SK-N-SH (cell line): ENCODE measurements at regions not wholly inside any gene's neighbourhood (a gene's known extent, or its start where the extent isn't known, plus 50 kb on each side); places are given as distances from the start of the nearest gene placed in this dataset.

Experiments used
- CTCF ChIA-PET: fragments of 300-600, 350-600 bp; formaldehyde crosslinking; extraction: SDS; loops from one replicate; lab custom pipeline; 2021; lab: Yijun Ruan, JAX
- POLR2A ChIA-PET: fragments of 350-600 bp; sonication (Branson Sonifier 250); formaldehyde crosslinking; extraction: SDS; loops from one replicate; lab custom pipeline; 2020; ENCODE audit warnings: antibody characterized with exemption, inconsistent platforms; lab: Yijun Ruan, JAX
- DNase-seq: peaks from one replicate; pipeline ENCODE4 v3.0.0; 2012
- H2AFZ ChIP-seq: fragments of 200-600 bp; sonication (generic); 2 replicates; pipeline ENCODE4 v1.8.1; 2016; ENCODE audit warnings: antibody characterized with exemption, mild to moderate bottlenecking, low read depth
- H3F3A ChIP-seq: fragments of 200-600 bp; sonication (generic); replicated peaks from 2 replicates; pipeline ENCODE3; 2016; ENCODE audit warnings: antibody characterized with exemption, mild to moderate bottlenecking; ENCODE audit not compliant: insufficient read depth
- H3K27ac ChIP-seq, 2 experiments: fragments of 200-500 bp in 1 of 2; fragments of 200-600 bp in 1 of 2; sonication (Bioruptor generic) in 1 of 2; sonication (generic), shearing (Covaris generic) in 1 of 2; 2 replicates each; pipeline versions ENCODE4 v1.5.1 to v1.6.1; 2014 to 2016; ENCODE audit warnings: low read depth in 2 of 2, inconsistent platforms in 1 of 2, low read length in 1 of 2, mild to moderate bottlenecking in 1 of 2, mixed read lengths in 1 of 2
- H3K27me3 ChIP-seq: fragments of 200-600 bp; sonication (generic), shearing (Covaris generic); 2 replicates; pipeline ENCODE4 v1.6.1; 2016; ENCODE audit warnings: mixed run types; ENCODE audit not compliant: insufficient read depth
- H3K36me3 ChIP-seq, 2 experiments: fragments of 200-500 bp in 1 of 2; fragments of 200-600 bp in 1 of 2; sonication (Bioruptor generic) in 1 of 2; sonication (generic) in 1 of 2; replicated peaks in 1 of 2; 2 replicates each; pipeline versions ENCODE3 to v1.5.1; 2014 to 2016; ENCODE audit warnings: low read length in 1 of 2, mild to moderate bottlenecking in 1 of 2; ENCODE audit not compliant: insufficient read depth in 2 of 2, control insufficient read depth in 1 of 2
- H3K4me1 ChIP-seq, 2 experiments: fragments of 200-500 bp in 1 of 2; fragments of 200-600 bp in 1 of 2; sonication (Bioruptor generic) in 1 of 2; sonication (generic), shearing (Covaris generic) in 1 of 2; 2 replicates each; pipeline versions ENCODE4 v1.5.1 to v1.6.1; 2014 to 2016; ENCODE audit warnings: low read depth in 1 of 2, low read length in 1 of 2, mixed run types in 1 of 2; ENCODE audit not compliant: insufficient read depth in 2 of 2, control insufficient read depth in 1 of 2
- H3K4me2 ChIP-seq: fragments of 200-600 bp; sonication (generic), shearing (Covaris generic); 2 replicates; pipeline ENCODE4 v1.6.1; 2017; ENCODE audit warnings: mixed run types
- H3K4me3 ChIP-seq, 2 experiments: fragments of 200-500 bp in 1 of 2; fragments of 200-600 bp in 1 of 2; sonication (Bioruptor generic) in 1 of 2; sonication (generic), shearing (Covaris generic) in 1 of 2; 2 replicates each; pipeline versions ENCODE4 v1.5.1 to v1.8.1; 2014 to 2016; ENCODE audit warnings: low read depth in 2 of 2, inconsistent platforms in 1 of 2, low read length in 1 of 2, mild to moderate bottlenecking in 1 of 2, mixed read lengths in 1 of 2, moderate library complexity in 1 of 2
- H3K79me2 ChIP-seq: fragments of 200-600 bp; sonication (generic); 2 replicates; pipeline ENCODE4 v1.8.1; 2017; ENCODE audit warnings: mild to moderate bottlenecking; ENCODE audit not compliant: insufficient read depth
- H3K9ac ChIP-seq: fragments of 200-600 bp; sonication (generic); 2 replicates; pipeline ENCODE4 v1.6.1; 2017; ENCODE audit warnings: mixed run types
- H3K9me2 ChIP-seq: fragments of 200-600 bp; sonication (generic); 2 replicates; pipeline ENCODE4 v1.6.1; 2017; ENCODE audit warnings: mixed run types
- H3K9me3 ChIP-seq: fragments of 200-600 bp; sonication (generic); 2 replicates; pipeline ENCODE4 v1.6.1; 2017; ENCODE audit warnings: mixed run types, mild to moderate bottlenecking, moderate library complexity
- H4K20me1 ChIP-seq: fragments of 200-600 bp; sonication (generic); 2 replicates; pipeline ENCODE4 v1.6.1; 2017; ENCODE audit warnings: mild to moderate bottlenecking, mixed run types; ENCODE audit not compliant: insufficient read depth
- EZH2phosphoT487 ChIP-seq: fragments of 200-600 bp; sonication (generic); IDR thresholded peaks from 2 replicates; pipeline ENCODE4 v1.6.1; 2017; ENCODE audit warnings: low read depth, mixed run types, mild to moderate bottlenecking, antibody characterized with exemption, moderate library complexity, borderline replicate concordance
- FOXM1 ChIP-seq: IDR thresholded peaks from 2 replicates; pipeline ENCODE4 v1.4.0; 2012; ENCODE audit warnings: low read depth, mild to moderate bottlenecking
- MEF2A ChIP-seq: IDR thresholded peaks from 2 replicates; pipeline ENCODE4 v1.4.0; 2012; ENCODE audit warnings: low read depth, borderline replicate concordance
- NFIC ChIP-seq: IDR thresholded peaks from 2 replicates; pipeline ENCODE4 v1.4.0; 2012; ENCODE audit warnings: borderline replicate concordance
- RAD21 ChIP-seq: IDR thresholded peaks from 2 replicates; pipeline ENCODE4 v1.6.1; 2012; ENCODE audit warnings: mild to moderate bottlenecking, low read length
- RCOR1 ChIP-seq: fragments of 150-350 bp; IDR thresholded peaks from 2 replicates; pipeline ENCODE4 v1.6.1; 2017; ENCODE audit warnings: antibody characterized with exemption, low read length
- RXRA ChIP-seq: IDR thresholded peaks from 2 replicates; pipeline ENCODE4 v1.4.0; 2012; ENCODE audit warnings: low read depth, mild to moderate bottlenecking, borderline replicate concordance
- WGBS: methylation state at CpG from one replicate; pipeline ENCODE4 v1.1.6; 2017; ENCODE audit warnings: low lambda C conversion rate; 5-methylcytosine and 5-hydroxymethylcytosine counted together
- TF ChIP-seq, protein P1 (sequence below): fragments of 150-350 bp; IDR thresholded peaks from 2 replicates; pipeline ENCODE4 v1.6.1; 2017; ENCODE audit warnings: antibody characterized with exemption, low read length, low read depth, borderline replicate concordance
- TF ChIP-seq, protein P2 (sequence below): IDR thresholded peaks from 2 replicates; pipeline ENCODE4 v1.4.0; 2012; ENCODE audit warnings: low read depth, borderline replicate concordance
- TF ChIP-seq, protein P3 (sequence below): IDR thresholded peaks from 2 replicates; pipeline ENCODE4; 2012

DNA sequence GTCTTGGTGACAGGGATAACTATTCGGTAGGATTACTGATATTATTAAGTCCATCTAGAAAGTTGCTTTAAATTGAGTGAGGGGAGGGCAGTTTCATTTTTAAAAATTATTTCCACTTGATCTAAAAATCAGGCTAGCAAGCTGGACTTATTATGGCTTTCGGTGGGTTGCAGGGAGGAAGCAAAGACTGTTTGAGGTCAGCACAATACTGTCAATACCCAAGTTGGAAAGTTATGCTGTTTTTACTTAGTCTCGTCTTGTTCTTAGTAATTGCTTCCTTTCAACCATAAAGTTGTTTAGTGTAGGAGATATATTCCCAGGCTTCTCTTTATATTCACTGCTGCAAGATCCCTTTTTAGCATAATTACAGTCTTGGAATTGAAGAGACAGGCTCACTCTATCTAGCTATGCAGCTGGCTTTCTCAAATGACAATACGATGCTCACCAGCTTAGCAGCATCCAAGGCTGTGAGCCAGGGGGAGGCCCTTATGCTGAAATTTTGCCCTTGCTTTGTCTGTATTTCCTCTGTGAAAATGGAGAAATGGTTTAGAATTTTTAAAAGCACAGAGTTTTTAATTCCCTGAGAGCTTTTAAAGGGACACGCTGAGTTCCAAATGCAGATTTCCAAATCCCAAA is 68.2 kb upstream of the APC start:
- ChIA-PET POLR2A (no interaction called here), CTCF (interaction anchor here (0.6 to 0.8 kb wide), 2 partner anchors 10 to 49 kb away, joined by 3 to 4 read pairs; no protein-coding TSS in a partner anchor)
- Histone ChIP-seq H3K4me2 (no peak overlapping the region), H3K9ac (no peak overlapping the region), H2AFZ (no peak overlapping the region), H3K9me3 (no peaks in the 10 kb centered on the region), H3K4me3 (no peak overlapping the region), H3K27ac (no peak overlapping the region), H3F3A (no peaks in the 10 kb centered on the region), H3K27me3 (no peaks in the 10 kb centered on the region), H3K9me2 (no peaks in the 10 kb centered on the region), H4K20me1 (no peaks in the 10 kb centered on the region), H3K36me3 (no peaks in the 10 kb centered on the region), H3K4me1 (no peaks in the 10 kb centered on the region), H3K79me2 (no peaks in the 10 kb centered on the region)
- no peak for DNase-seq
- TF ChIP-seq, protein P1, sequence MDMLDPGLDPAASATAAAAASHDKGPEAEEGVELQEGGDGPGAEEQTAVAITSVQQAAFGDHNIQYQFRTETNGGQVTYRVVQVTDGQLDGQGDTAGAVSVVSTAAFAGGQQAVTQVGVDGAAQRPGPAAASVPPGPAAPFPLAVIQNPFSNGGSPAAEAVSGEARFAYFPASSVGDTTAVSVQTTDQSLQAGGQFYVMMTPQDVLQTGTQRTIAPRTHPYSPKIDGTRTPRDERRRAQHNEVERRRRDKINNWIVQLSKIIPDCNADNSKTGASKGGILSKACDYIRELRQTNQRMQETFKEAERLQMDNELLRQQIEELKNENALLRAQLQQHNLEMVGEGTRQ, result no peak
- TF ChIP-seq RXRA, result no peak
- no peak for TF ChIP-seq FOXM1
- TF ChIP-seq, protein P2, sequence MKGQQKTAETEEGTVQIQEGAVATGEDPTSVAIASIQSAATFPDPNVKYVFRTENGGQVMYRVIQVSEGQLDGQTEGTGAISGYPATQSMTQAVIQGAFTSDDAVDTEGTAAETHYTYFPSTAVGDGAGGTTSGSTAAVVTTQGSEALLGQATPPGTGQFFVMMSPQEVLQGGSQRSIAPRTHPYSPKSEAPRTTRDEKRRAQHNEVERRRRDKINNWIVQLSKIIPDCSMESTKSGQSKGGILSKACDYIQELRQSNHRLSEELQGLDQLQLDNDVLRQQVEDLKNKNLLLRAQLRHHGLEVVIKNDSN, result no peak
- TF ChIP-seq MEF2A, result no peak
- no peak for TF ChIP-seq RAD21
- TF ChIP-seq NFIC, result no peak
- no peak for TF ChIP-seq EZH2phosphoT487
- TF ChIP-seq, protein P3, sequence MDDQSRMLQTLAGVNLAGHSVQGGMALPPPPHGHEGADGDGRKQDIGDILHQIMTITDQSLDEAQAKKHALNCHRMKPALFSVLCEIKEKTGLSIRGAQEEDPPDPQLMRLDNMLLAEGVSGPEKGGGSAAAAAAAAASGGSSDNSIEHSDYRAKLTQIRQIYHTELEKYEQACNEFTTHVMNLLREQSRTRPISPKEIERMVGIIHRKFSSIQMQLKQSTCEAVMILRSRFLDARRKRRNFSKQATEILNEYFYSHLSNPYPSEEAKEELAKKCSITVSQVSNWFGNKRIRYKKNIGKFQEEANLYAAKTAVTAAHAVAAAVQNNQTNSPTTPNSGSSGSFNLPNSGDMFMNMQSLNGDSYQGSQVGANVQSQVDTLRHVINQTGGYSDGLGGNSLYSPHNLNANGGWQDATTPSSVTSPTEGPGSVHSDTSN, result no peak
- 85% methylated on average over 5 of the region's 5 CpGs for WGBS

DNA sequence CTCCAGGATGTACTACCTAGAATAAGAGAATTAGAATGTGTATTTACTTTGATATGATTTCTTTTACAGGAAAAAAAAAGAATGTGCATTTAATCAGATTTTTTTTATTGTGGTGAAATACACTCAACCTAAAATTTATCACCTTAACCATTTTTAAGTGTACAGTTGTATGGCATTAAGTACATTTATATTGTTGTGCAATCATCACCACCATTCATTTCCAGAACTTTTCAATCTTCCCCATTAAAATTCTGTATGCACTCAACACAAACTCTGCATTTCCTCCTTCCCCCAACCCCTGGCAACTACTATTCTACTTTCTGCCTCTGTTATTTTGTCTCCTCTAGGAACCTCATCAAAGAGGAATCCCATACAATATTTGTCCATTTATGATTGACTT is 66.0 kb upstream of the APC start:
- no peak overlapping the region for H3K9ac ChIP-seq
- no peaks in the 10 kb centered on the region for H4K20me1 ChIP-seq
- POLR2A ChIA-PET, result no interaction called here
- H3K4me2 ChIP-seq, result no peak overlapping the region
- no peaks in the 10 kb centered on the region for H3K9me3 ChIP-seq
- no peaks in the 10 kb centered on the region for H3K27me3 ChIP-seq
- H3K27ac ChIP-seq, result no peak overlapping the region
- H3K4me1 ChIP-seq, result no peaks in the 10 kb centered on the region
- no peak overlapping the region for H3K4me3 ChIP-seq
- H3K79me2 ChIP-seq, result no peaks in the 10 kb centered on the region
- no peaks in the 10 kb centered on the region for H3K9me2 ChIP-seq
- H2AFZ ChIP-seq, result no peak overlapping the region
- CTCF ChIA-PET, result no interaction called here
- H3F3A ChIP-seq, result no peaks in the 10 kb centered on the region
- H3K36me3 ChIP-seq, result no peaks in the 10 kb centered on the region
- no peak for TF ChIP-seq RCOR1
- no peak for TF ChIP-seq RXRA
- TF ChIP-seq RAD21, result no peak
- no peak for TF ChIP-seq MEF2A
- TF ChIP-seq, protein P2, result no peak
- no peak for DNase-seq
